HepG2 (cell line): ENCODE measurements at regions not wholly inside any gene's neighbourhood (a gene's known extent, or its start where the extent isn't known, plus 50 kb on each side); places are given as distances from the start of the nearest gene placed in this dataset.
A peak's percentile ranks its signal among the peaks of the same experiment; 100 is the strongest.

Experiments used
- CBX2 ChIP-seq, 2 experiments: fragments of 200-600 bp in 1 of 2; sonication (generic); formaldehyde crosslinking in 1 of 2; IDR thresholded peaks; 2 replicates each; pipeline versions ENCODE4 v1.7.0 to v1.8.1; 2018 to 2022; ENCODE audit warnings: low read depth in 2 of 2, low read length in 1 of 2, mild to moderate bottlenecking in 1 of 2, missing genetic modification reagents in 1 of 2
- CHD4 ChIP-seq: fragments of 200-600 bp; sonication (generic); IDR thresholded peaks from 2 replicates; pipeline ENCODE4 v1.7.0; 2017; ENCODE audit warnings: mild to moderate bottlenecking, low read length, borderline replicate concordance
- HNRNPK ChIP-seq: fragments of 200-400 bp; formaldehyde crosslinking; IDR thresholded peaks from 2 replicates; pipeline ENCODE4 v1.6.1; 2018; ENCODE audit warnings: low read length, low read depth, moderate library complexity, mild to moderate bottlenecking; ENCODE audit not compliant: poor library complexity, severe bottlenecking
- IRF2 ChIP-seq: IDR thresholded peaks from 2 replicates; pipeline ENCODE4 v1.6.1; 2018; ENCODE audit warnings: missing genetic modification reagents, missing compliant biosample characterization
- MAX ChIP-seq: IDR thresholded peaks from 2 replicates; pipeline ENCODE4 v1.6.1; 2012; ENCODE audit warnings: inconsistent platforms
- NFAT5 ChIP-seq: sonication (generic); formaldehyde crosslinking; IDR thresholded peaks from 2 replicates; pipeline ENCODE4 v1.4.0; 2020; ENCODE audit warnings: missing genetic modification reagents
- NFIC ChIP-seq: IDR thresholded peaks from 2 replicates; pipeline ENCODE4 v1.6.1; 2012; ENCODE audit warnings: mild to moderate bottlenecking, low read length, inconsistent platforms
- PTBP1 ChIP-seq: fragments of 200-400 bp; formaldehyde crosslinking; IDR thresholded peaks from 2 replicates; pipeline ENCODE4 v1.6.1; 2018; ENCODE audit warnings: low read length, low read depth; ENCODE audit not compliant: poor library complexity, severe bottlenecking
- ZNF180 ChIP-seq: sonication (generic); formaldehyde crosslinking; IDR thresholded peaks from 2 replicates; pipeline ENCODE4 v1.4.0; 2020; ENCODE audit warnings: low read depth, missing genetic modification reagents, borderline replicate concordance
- ZNF274 ChIP-seq: sonication (generic); formaldehyde crosslinking; IDR thresholded peaks from 2 replicates; pipeline ENCODE4 v1.5.1; 2020; ENCODE audit warnings: mild to moderate bottlenecking, missing genetic modification reagents
- ZNF3 ChIP-seq: IDR thresholded peaks from 2 replicates; pipeline ENCODE4 v1.7.0; 2017; ENCODE audit warnings: inconsistent platforms
- ZNF644 ChIP-seq: IDR thresholded peaks from 2 replicates; pipeline ENCODE4 v1.6.1; 2016; ENCODE audit warnings: low read depth
- ZNF646 ChIP-seq: sonication (generic); formaldehyde crosslinking; IDR thresholded peaks from 2 replicates; pipeline ENCODE4 v1.9.0; 2021; ENCODE audit warnings: mild to moderate bottlenecking, missing genetic modification reagents

GRCh38 chr9:129557192-129558036 is 63.5 kb downstream of the C9orf50 start (continued):
- TF ChIP-seq MAX (no peak), CHD4 (peak; percentile 86; the same call in 1 of the 2 replicates), ZNF646 (peak; percentile 36; the same call in 1 of the 2 replicates), NFAT5 (CRISPR knock-in tag) (peak; percentile 68; the same call in 1 of the 2 replicates), ZNF274 (no peak), CBX2 (IDR thresholded peaks at IDR 0.05; ENCODE audit: low read depth, low read length) (no peak), CBX2 (CRISPR knock-in tag; IDR thresholded peaks at IDR 0.05; ENCODE audit: low read depth) (no peak), HNRNPK (peak; percentile 86), IRF2 (CRISPR knock-in tag) (peak; percentile 90), PTBP1 (peak; percentile 76), ZNF644 (CRISPR knock-in tag) (0 out of 2 replicates have a peak, but pooled peaks have one; percentile 8), ZNF180 (no peak), ZNF3 (CRISPR knock-in tag) (no peak), NFIC (no peak)
